ENCODE measurements at regions not wholly inside any gene's neighbourhood (a gene's known extent, or its start where the extent isn't known, plus 50 kb on each side); places are given as distances from the start of the nearest gene placed in this dataset.

DNA sequence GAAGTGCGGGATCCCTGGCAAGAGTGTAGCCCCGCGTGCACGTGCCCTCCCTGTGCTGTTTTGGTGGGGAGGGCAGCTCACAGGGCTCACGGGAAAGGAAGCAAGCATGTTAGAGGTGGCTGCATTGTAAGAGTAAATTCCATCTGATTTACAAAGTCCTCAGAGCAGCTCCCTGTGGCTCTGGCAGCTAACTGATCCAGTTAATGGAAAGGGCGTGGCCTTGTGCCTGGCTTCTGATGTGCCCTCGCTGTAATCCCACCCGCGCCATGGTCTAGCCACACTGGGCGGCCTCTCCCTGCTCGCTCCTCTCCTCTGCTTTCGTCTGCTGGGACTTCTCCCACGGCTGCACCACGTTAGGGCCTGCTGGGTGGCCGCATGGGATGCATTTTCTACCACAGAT is 258.5 kb downstream of the FGF9 start:
- H3K9me3 ChIP-seq (ENCODE audit: control insufficient read depth, low read depth, low read length): no peaks in the 10 kb centered on the region
- Mint-ChIP-seq H3K9me3 (peaks cover 0 to 7% of the 10 kb centered on the region in 2 experiments; a peak in 4 of 5 replicates), H3K4me1 (peaks cover 28 to 29% of the 10 kb centered on the region in 2 experiments), H3K27ac (peak overlapping the region in 1 of 3 experiments; percentile 95; a peak in 3 of 7 replicates), H3K27me3 (ENCODE audit: low read depth) (peaks cover 1% of the 10 kb centered on the region), H3K4me3 (no peak overlapping the region), H3K36me3 (ENCODE audit: insufficient read depth in 1 of 3, low read depth in 3 of 3) (peaks cover 0 to 4% (median 3%) of the 10 kb centered on the region in 3 experiments; a peak in 3 of 7 replicates)
- no peak overlapping the region for H4K8ac ChIP-seq (replicated peaks; ENCODE audit: insufficient read length, low read depth, low read length)
- no peak overlapping the region for H2BK15ac ChIP-seq (ENCODE audit: low read depth, low read length)
- H3K4me2 ChIP-seq (ENCODE audit: insufficient read depth, insufficient read length, low read length): no peak overlapping the region
- H3K79me1 ChIP-seq (ENCODE audit: insufficient read depth, low read depth, low read length, poor library complexity, severe bottlenecking): no peaks in the 10 kb centered on the region
- H3K4ac ChIP-seq (ENCODE audit: low read depth, low read length): no peak overlapping the region
- TF ChIP-seq, protein P1, sequence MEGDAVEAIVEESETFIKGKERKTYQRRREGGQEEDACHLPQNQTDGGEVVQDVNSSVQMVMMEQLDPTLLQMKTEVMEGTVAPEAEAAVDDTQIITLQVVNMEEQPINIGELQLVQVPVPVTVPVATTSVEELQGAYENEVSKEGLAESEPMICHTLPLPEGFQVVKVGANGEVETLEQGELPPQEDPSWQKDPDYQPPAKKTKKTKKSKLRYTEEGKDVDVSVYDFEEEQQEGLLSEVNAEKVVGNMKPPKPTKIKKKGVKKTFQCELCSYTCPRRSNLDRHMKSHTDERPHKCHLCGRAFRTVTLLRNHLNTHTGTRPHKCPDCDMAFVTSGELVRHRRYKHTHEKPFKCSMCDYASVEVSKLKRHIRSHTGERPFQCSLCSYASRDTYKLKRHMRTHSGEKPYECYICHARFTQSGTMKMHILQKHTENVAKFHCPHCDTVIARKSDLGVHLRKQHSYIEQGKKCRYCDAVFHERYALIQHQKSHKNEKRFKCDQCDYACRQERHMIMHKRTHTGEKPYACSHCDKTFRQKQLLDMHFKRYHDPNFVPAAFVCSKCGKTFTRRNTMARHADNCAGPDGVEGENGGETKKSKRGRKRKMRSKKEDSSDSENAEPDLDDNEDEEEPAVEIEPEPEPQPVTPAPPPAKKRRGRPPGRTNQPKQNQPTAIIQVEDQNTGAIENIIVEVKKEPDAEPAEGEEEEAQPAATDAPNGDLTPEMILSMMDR (conservative IDR thresholded peaks at IDR 0.05): no peak
- peaks cover 15% of the 10 kb centered on the region for H3K4me1 ChIP-seq (ENCODE audit: insufficient read depth, low read length)
- H3K27ac ChIP-seq (ENCODE audit: insufficient read length, low read depth, low read length): no peak overlapping the region
- H2BK12ac ChIP-seq (ENCODE audit: insufficient read length, low read depth, low read length): no peak overlapping the region
- no peak overlapping the region for H2BK5ac ChIP-seq (ENCODE audit: insufficient read length, low read length)
- H3K18ac ChIP-seq (ENCODE audit: insufficient read length, low read depth, low read length): no peak overlapping the region
- no peak overlapping the region for H3K56ac ChIP-seq (ENCODE audit: insufficient read length, low read depth, low read length)
- no peak overlapping the region for H2BK120ac ChIP-seq (ENCODE audit: low read depth, low read length, poor library complexity, severe bottlenecking)
- H2BK20ac ChIP-seq (ENCODE audit: low read depth, low read length, poor library complexity, severe bottlenecking): no peak overlapping the region
- H3K9ac ChIP-seq (ENCODE audit: extremely low read depth, insufficient read length, low read length): no peak overlapping the region
- no peak overlapping the region for H2AFZ ChIP-seq (ENCODE audit: low read length)
- H3K14ac ChIP-seq (ENCODE audit: insufficient read depth, low read length): peak overlapping the region; percentile 5; the same call in 1 of the 2 replicates
- peak; percentile 40 for DNase-seq
- no CpG with 5 or more reads among the region's 15 CpGs for WGBS (ENCODE audit: extremely low coverage, insufficient read length, low lambda C conversion rate)
- no peak overlapping the region for H3T11ph ChIP-seq (ENCODE audit: low read length)
- H3K23ac ChIP-seq (ENCODE audit: insufficient read length, low read depth, low read length): no peak overlapping the region
- H3K23me2 ChIP-seq (ENCODE audit: insufficient read length, low read depth, low read length, poor library complexity, severe bottlenecking): no peaks in the 10 kb centered on the region
- H3K79me2 ChIP-seq (ENCODE audit: insufficient read depth, low read length): no peaks in the 10 kb centered on the region
- no peak overlapping the region for H4K5ac ChIP-seq (ENCODE audit: insufficient read length, low read depth, low read length)
- H4K91ac ChIP-seq (ENCODE audit: insufficient read length, low read depth, low read length): no peak overlapping the region
- H3K27me3 ChIP-seq (ENCODE audit: insufficient read depth, low read length): no peaks in the 10 kb centered on the region
- no peaks in the 10 kb centered on the region for H4K20me1 ChIP-seq (ENCODE audit: control insufficient read depth, insufficient read depth, insufficient read length)
- H2AK5ac ChIP-seq (ENCODE audit: insufficient read length, low read length): no peak overlapping the region
